ENCODE measurements at regions not wholly inside any gene's neighbourhood (a gene's known extent, or its start where the extent isn't known, plus 50 kb on each side); places are given as distances from the start of the nearest gene placed in this dataset.

GRCh38 chr10:42476101-42476500, 162.3 kb downstream of the ZNF33B start:
- TF ChIP-seq CTCF (IDR thresholded peaks at IDR 0.05; ENCODE audit: poor library complexity, severe bottlenecking) (no peak), TAF1 (IDR thresholded peaks at IDR 0.05; ENCODE audit: low read depth) (no peak), EZH2 (IDR thresholded peaks at IDR 0.05; ENCODE audit: borderline replicate concordance, insufficient read depth, low read length, poor library complexity, severe bottlenecking) (no peak), EP300 (conservative IDR thresholded peaks at IDR 0.05; ENCODE audit: poor library complexity, severe bottlenecking) (no peak)

Measured in neural cell (in vitro differentiated cells).